ENCODE measurements at regions not wholly inside any gene's neighbourhood (a gene's known extent, or its start where the extent isn't known, plus 50 kb on each side); places are given as distances from the start of the nearest gene placed in this dataset.

DNA sequence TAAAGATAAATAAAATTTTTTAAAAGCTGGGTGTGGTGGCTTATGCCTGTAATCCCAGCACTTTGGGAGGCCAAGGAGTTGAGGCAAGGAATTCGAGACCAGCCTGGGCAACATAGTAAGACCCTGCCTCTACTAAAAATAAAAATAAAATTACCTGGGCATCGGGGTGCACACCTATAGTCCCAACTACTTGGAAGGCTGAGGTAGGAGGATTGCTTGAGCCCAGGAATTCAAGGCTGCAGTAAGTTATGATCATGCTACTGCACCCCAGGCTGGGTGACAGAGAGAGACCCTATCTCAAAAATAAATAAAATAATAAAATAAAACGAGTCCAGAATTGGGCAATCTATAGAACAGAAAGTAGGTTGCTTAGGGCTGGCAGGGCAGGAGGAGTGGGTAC is 228.7 kb downstream of the BCAS1 start:
- Histone ChIP-seq H3K9me3 (ENCODE audit: control insufficient read depth in 2 of 2, insufficient read depth in 1 of 2, low read depth in 1 of 2, low read length in 1 of 2) (peaks cover 0 to 3% of the 10 kb centered on the region in 2 donors), H3K4me3 (ENCODE audit: low read depth in 1 of 3, low read length in 3 of 3) (no peak overlapping the region), H3K27ac (ENCODE audit: low read depth in 1 of 3, low read length in 2 of 3) (no peak overlapping the region), H3K36me3 (ENCODE audit: control insufficient read depth in 3 of 3, insufficient read depth in 2 of 3, low read depth in 1 of 3, low read length in 3 of 3) (no peaks in the 10 kb centered on the region), H3K4me1 (ENCODE audit: control insufficient read depth in 3 of 3, insufficient read depth in 2 of 3, low read depth in 1 of 3, low read length in 2 of 3) (peaks cover 0 to 22% (median 3%) of the 10 kb centered on the region in 3 donors), H3K27me3 (ENCODE audit: control insufficient read depth in 3 of 3, insufficient read depth in 3 of 3, low read length in 3 of 3) (no peaks in the 10 kb centered on the region)
- FAIRE-seq (no peak), DNase-seq (no peak)
- 66 to 95% (median 80%) methylated on average over 2 to 3 of the region's 3 CpGs for WGBS, 3 donors

DNA sequence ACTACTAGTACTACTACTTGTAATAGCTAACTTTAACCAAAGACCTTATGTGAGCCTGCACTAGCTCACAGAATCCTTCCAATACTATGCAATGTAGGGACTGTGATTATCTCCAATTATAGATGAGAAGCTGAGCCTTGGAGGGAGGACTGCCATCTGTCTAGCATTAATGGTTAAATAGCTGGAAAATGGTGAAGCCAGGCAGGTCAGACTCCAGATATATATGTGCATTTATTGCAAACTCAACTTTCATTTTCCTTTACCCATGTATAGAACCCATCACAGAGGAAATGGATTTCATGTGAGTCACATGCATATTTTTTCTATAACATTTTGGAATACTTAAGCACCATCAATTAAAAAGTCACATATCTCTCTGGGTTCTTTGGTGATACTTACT is 229.9 kb downstream of the BCAS1 start:
- H3K9me3 ChIP-seq (ENCODE audit: control insufficient read depth in 2 of 2, insufficient read depth in 1 of 2, low read depth in 1 of 2, low read length in 1 of 2): peaks cover 0 to 3% of the 10 kb centered on the region in 2 donors
- H3K27me3 ChIP-seq (ENCODE audit: control insufficient read depth in 3 of 3, insufficient read depth in 3 of 3, low read length in 3 of 3): no peaks in the 10 kb centered on the region
- no peaks in the 10 kb centered on the region for H3K36me3 ChIP-seq (ENCODE audit: control insufficient read depth in 3 of 3, insufficient read depth in 2 of 3, low read depth in 1 of 3, low read length in 3 of 3)
- DNase-seq: no peak
- H3K4me3 ChIP-seq (ENCODE audit: low read depth in 1 of 3, low read length in 3 of 3): no peak overlapping the region
- H3K27ac ChIP-seq (ENCODE audit: low read depth in 1 of 3, low read length in 2 of 3): peak overlapping the region in 1 of 3 donors; percentile 53
- FAIRE-seq: no peak
- peaks cover 0 to 24% (median 3%) of the 10 kb centered on the region in 3 donors for H3K4me1 ChIP-seq (ENCODE audit: control insufficient read depth in 3 of 3, insufficient read depth in 2 of 3, low read depth in 1 of 3, low read length in 2 of 3)

DNA sequence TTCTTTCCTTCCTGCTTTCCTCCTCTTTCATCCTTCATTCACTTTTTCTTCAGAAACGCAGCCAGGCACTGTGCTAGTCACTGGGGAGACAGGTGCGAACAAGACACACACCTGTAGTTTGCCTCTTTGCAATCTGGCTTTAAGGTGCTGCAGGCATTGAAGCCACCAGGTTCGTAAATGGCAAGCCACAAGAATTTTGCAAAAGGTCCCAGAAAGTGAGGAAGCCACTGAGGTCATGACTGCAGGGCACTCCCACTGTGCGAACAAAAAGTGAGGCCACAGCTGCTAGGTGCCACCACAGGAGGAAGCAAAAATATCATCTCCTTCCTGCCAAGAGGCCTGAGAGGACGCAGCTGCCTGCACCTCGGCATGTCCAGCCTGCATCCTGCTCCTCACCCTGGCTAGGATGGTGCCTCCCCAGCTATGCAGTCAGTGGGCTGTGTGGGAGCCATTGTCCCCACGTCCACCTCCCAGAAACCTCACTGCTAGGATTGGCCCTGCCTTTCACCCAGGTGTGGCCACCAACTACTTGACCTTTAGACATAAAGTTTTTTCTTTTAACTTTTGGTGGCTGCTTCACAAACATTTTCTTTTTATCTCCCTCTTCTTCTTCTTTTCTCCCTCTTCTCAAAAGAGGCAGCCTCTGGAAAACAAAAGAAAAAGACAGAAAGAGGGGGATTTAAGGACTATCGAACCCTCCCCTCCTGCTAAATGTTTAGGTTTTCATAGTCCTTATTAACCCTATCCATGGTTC is 230.8 kb downstream of the BCAS1 start:
- Histone ChIP-seq H3K27me3 (ENCODE audit: control insufficient read depth in 3 of 3, insufficient read depth in 3 of 3, low read length in 3 of 3) (no peaks in the 10 kb centered on the region), H3K36me3 (ENCODE audit: control insufficient read depth in 3 of 3, insufficient read depth in 2 of 3, low read depth in 1 of 3, low read length in 3 of 3) (no peaks in the 10 kb centered on the region), H3K27ac (ENCODE audit: low read depth in 1 of 3, low read length in 2 of 3) (peak overlapping the region; percentile 11 to 51 (median 28)), H3K9me3 (ENCODE audit: control insufficient read depth in 2 of 2, insufficient read depth in 1 of 2, low read depth in 1 of 2, low read length in 1 of 2) (peaks cover 0 to 3% of the 10 kb centered on the region in 2 donors), H3K4me1 (ENCODE audit: control insufficient read depth in 3 of 3, insufficient read depth in 2 of 3, low read depth in 1 of 3, low read length in 2 of 3) (peaks cover 0 to 24% (median 3%) of the 10 kb centered on the region in 3 donors), H3K4me3 (ENCODE audit: low read depth in 1 of 3, low read length in 3 of 3) (no peak overlapping the region)
- FAIRE-seq (no peak), DNase-seq (peak; percentile 51 to 75)
- 15 to 38% (median 22%) methylated on average over 8 of the region's 8 CpGs for WGBS, 3 donors

DNA sequence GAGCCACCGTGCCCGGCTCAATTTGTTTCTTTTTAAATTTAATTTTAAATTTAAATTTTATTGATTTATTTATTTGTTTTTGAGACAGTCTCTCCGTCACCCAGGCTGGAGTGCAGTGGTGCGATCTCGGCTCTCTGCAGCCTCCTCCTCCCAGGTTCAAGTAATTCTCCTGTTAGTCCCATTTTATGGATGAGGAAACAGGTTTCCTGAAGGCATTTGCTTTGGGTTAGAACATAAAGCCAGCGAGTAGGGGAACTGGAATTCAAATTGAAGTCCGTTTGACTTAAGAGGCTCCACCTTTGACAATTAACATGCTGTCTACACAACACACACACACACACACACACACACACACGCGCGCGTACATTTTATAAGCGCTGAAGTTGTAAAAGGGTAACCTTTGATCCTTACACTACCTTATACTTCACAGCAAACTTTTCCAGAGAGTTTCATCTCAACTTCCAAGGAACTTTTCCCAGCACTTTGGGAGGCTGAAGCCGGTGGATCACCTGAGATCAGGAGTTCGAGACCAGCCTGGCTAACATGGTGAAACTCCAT is 232.0 kb downstream of the BCAS1 start:
- 20 to 62% (median 36%) methylated on average over 14 of the region's 14 CpGs for WGBS, 3 donors
- Histone ChIP-seq H3K27me3 (ENCODE audit: control insufficient read depth in 3 of 3, insufficient read depth in 3 of 3, low read length in 3 of 3) (no peaks in the 10 kb centered on the region), H3K4me3 (ENCODE audit: low read depth in 1 of 3, low read length in 3 of 3) (no peak overlapping the region), H3K36me3 (ENCODE audit: control insufficient read depth in 3 of 3, insufficient read depth in 2 of 3, low read depth in 1 of 3, low read length in 3 of 3) (no peaks in the 10 kb centered on the region), H3K27ac (ENCODE audit: low read depth in 1 of 3, low read length in 2 of 3) (peak overlapping the region; percentile 49 to 74 (median 54)), H3K9me3 (ENCODE audit: control insufficient read depth in 2 of 2, insufficient read depth in 1 of 2, low read depth in 1 of 2, low read length in 1 of 2) (peaks cover 0 to 3% of the 10 kb centered on the region in 2 donors), H3K4me1 (ENCODE audit: control insufficient read depth in 3 of 3, insufficient read depth in 2 of 3, low read depth in 1 of 3, low read length in 2 of 3) (peaks cover 0 to 24% (median 3%) of the 10 kb centered on the region in 3 donors)
- DNase-seq (peak; percentile 92), FAIRE-seq (no peak)

DNA sequence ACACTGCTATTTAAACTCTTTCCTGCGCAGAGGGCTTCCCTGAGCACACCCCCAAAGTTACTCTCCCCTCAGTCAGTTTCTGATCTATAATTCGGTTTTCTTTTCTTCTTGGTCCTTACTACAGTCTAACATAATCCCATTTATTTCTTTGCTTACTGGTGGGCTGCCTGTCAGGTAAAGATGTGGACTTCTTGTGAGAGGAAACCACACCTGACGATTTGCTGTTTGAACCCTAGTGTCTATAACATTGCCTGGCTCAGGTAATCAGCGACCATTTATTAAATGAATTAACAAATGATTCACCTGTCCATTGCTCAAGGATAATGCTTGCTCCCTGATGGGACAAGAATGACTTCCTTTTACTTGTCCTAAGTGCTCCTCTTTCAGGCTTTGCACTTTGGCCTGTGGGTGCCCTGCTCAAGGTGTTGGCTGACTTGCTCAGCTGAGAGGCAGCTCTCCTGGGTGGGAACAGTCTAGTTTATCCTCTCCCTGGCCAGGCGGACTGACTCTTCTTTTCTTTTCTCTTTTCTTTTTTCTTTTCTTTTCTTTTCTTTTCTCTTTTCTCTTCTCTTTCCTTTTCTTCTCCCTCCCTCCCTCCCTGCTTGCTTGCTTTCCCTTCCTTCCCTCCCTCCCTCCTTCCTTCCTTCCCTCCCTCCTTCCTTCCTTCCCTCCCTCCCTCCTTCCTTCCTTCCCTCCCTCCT is 233.1 kb downstream of the BCAS1 start:
- no peak overlapping the region for H3K4me3 ChIP-seq (ENCODE audit: low read depth in 1 of 3, low read length in 3 of 3)
- no peak for FAIRE-seq
- peak overlapping the region; percentile 76 to 79 (median 79) for H3K27ac ChIP-seq (ENCODE audit: low read depth in 1 of 3, low read length in 2 of 3)
- peaks cover 0 to 21% (median 3%) of the 10 kb centered on the region in 3 donors for H3K4me1 ChIP-seq (ENCODE audit: control insufficient read depth in 3 of 3, insufficient read depth in 2 of 3, low read depth in 1 of 3, low read length in 2 of 3)
- 27 to 70% (median 54%) methylated on average over 5 of the region's 5 CpGs for WGBS, 3 donors
- H3K36me3 ChIP-seq (ENCODE audit: control insufficient read depth in 3 of 3, insufficient read depth in 2 of 3, low read depth in 1 of 3, low read length in 3 of 3): no peaks in the 10 kb centered on the region
- peaks cover 0 to 3% of the 10 kb centered on the region in 2 donors for H3K9me3 ChIP-seq (ENCODE audit: control insufficient read depth in 2 of 2, insufficient read depth in 1 of 2, low read depth in 1 of 2, low read length in 1 of 2)
- peak; percentile 89 to 97 for DNase-seq
- no peaks in the 10 kb centered on the region for H3K27me3 ChIP-seq (ENCODE audit: control insufficient read depth in 3 of 3, insufficient read depth in 3 of 3, low read length in 3 of 3)

DNA sequence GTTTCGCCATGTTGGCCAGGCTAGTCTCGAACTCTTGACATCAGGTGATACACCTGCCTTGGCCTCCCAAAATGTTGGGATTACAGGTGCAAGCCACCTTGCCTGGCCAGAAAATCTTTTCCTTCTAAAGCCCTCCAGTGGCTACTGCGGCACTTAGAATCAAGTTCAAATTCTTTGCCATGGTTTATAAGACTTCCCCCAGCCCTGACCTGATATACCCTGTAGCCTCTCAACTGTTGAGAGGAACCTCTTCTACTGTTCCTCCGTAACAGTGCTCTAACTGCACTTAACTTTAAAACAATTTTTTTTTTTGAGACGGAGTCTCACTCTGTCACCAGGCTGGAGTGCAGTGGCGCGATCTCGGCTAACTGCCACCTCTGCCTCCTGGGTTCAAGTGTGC is 235.6 kb downstream of the BCAS1 start:
- H3K9me3 ChIP-seq (ENCODE audit: control insufficient read depth in 2 of 2, insufficient read depth in 1 of 2, low read depth in 1 of 2, low read length in 1 of 2): no peaks in the 10 kb centered on the region
- H3K4me1 ChIP-seq (ENCODE audit: control insufficient read depth in 3 of 3, insufficient read depth in 2 of 3, low read depth in 1 of 3, low read length in 2 of 3): peaks cover 0 to 26% (median 7%) of the 10 kb centered on the region in 3 donors
- no peaks in the 10 kb centered on the region for H3K36me3 ChIP-seq (ENCODE audit: control insufficient read depth in 3 of 3, insufficient read depth in 2 of 3, low read depth in 1 of 3, low read length in 3 of 3)
- DNase-seq (no peak), FAIRE-seq (no peak)
- 94 to 96% (median 94%) methylated on average over 8 of the region's 8 CpGs for WGBS, 3 donors
- H3K4me3 ChIP-seq (ENCODE audit: low read depth in 1 of 3, low read length in 3 of 3): no peak overlapping the region
- H3K27ac ChIP-seq (ENCODE audit: low read depth in 1 of 3, low read length in 2 of 3): peak overlapping the region in 1 of 3 donors; percentile 53
- no peaks in the 10 kb centered on the region for H3K27me3 ChIP-seq (ENCODE audit: control insufficient read depth in 3 of 3, insufficient read depth in 3 of 3, low read length in 3 of 3)

DNA sequence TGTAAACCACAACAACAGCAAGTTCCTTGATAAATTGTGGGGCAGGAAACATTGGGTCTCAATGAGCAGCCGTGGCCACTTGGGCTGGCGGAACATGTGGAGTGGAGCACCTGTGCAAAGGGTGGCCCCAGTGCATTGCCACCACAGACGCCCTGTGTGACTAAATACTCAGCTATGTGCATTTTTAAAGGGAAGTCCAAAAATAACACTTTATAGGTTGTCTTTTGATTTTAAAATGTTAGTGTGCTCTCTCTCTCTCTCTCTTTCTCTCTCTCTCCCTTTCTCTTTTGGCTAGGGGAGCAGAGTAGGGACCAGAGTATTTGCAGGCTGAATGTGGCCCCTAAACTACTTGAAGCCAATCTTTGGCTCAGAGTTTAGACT is 236.3 kb downstream of the BCAS1 start:
- DNase-seq (no peak), FAIRE-seq (no peak)
- 58 to 85% (median 77%) methylated on average over 3 of the region's 3 CpGs for WGBS, 3 donors
- H3K9me3 ChIP-seq (ENCODE audit: control insufficient read depth in 2 of 2, insufficient read depth in 1 of 2, low read depth in 1 of 2, low read length in 1 of 2): no peaks in the 10 kb centered on the region
- no peaks in the 10 kb centered on the region for H3K36me3 ChIP-seq (ENCODE audit: control insufficient read depth in 3 of 3, insufficient read depth in 2 of 3, low read depth in 1 of 3, low read length in 3 of 3)
- H3K4me1 ChIP-seq (ENCODE audit: control insufficient read depth in 3 of 3, insufficient read depth in 2 of 3, low read depth in 1 of 3, low read length in 2 of 3): peaks cover 0 to 27% (median 9%) of the 10 kb centered on the region in 3 donors
- no peaks in the 10 kb centered on the region for H3K27me3 ChIP-seq (ENCODE audit: control insufficient read depth in 3 of 3, insufficient read depth in 3 of 3, low read length in 3 of 3)
- no peak overlapping the region for H3K27ac ChIP-seq (ENCODE audit: low read depth in 1 of 3, low read length in 2 of 3)
- H3K4me3 ChIP-seq (ENCODE audit: low read depth in 1 of 3, low read length in 3 of 3): no peak overlapping the region

DNA sequence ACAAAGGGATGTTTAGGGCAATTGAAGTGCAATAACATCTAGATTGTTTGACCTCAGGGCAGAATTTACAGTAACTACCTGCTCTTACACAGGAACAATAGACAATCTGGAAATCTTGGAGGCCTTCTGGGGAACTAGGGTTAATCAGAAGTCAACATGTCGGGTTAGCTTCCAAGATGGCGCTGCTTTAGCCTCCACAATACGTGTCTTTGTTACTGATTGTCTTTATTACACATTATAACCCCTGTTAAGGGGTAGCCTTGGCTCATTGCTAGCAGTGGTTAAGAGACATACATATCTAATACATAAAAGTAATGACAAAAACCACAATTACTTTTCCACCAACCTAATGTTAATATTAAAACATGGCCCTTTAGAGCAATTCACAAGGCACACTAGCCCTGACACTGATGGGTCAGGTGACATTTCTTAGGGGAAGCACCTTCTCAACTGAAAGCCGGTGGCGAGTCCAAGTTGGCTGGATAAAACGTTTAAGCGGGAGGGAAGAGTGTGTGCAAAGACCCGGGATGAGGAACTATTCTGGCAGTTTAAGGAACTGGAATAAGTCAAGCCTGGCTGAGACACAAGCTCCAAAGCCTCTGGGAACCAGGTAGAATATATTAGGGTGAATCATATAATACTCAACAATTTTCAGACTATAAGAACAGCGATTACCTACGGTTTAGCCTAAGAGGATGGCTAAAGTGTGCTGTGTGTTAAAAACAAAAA is 236.9 kb downstream of the BCAS1 start:
- FAIRE-seq: no peak
- no peak for DNase-seq
- no peak overlapping the region for H3K27ac ChIP-seq (ENCODE audit: low read depth in 1 of 3, low read length in 2 of 3)
- no peaks in the 10 kb centered on the region for H3K27me3 ChIP-seq (ENCODE audit: control insufficient read depth in 3 of 3, insufficient read depth in 3 of 3, low read length in 3 of 3)
- H3K4me3 ChIP-seq (ENCODE audit: low read depth in 1 of 3, low read length in 3 of 3): no peak overlapping the region
- H3K9me3 ChIP-seq (ENCODE audit: control insufficient read depth in 2 of 2, insufficient read depth in 1 of 2, low read depth in 1 of 2, low read length in 1 of 2): no peaks in the 10 kb centered on the region
- no peaks in the 10 kb centered on the region for H3K36me3 ChIP-seq (ENCODE audit: control insufficient read depth in 3 of 3, insufficient read depth in 2 of 3, low read depth in 1 of 3, low read length in 3 of 3)
- 75 to 83% (median 78%) methylated on average over 10 of the region's 10 CpGs for WGBS, 3 donors
- H3K4me1 ChIP-seq (ENCODE audit: control insufficient read depth in 3 of 3, insufficient read depth in 2 of 3, low read depth in 1 of 3, low read length in 2 of 3): peaks cover 0 to 33% (median 9%) of the 10 kb centered on the region in 3 donors
